D721Med (cell line): ENCODE measurements at regions not wholly inside any gene's neighbourhood (a gene's known extent, or its start where the extent isn't known, plus 50 kb on each side); places are given as distances from the start of the nearest gene placed in this dataset.

Experiments
- DNase-seq: peaks from one replicate; pipeline ENCODE4 v3.0.0; 2011; ENCODE audit warnings: low spot score; ENCODE audit not compliant: insufficient read length
- FAIRE-seq: peaks from 2 replicates; lab custom pipeline; 2011; peaks lifted over from hg19 to GRCh38; lab: Jason Lieb, UNC
- CTCF ChIP-seq: IDR thresholded peaks from 2 replicates; pipeline ENCODE4 v1.5.1; 2012; ENCODE audit warnings: mild to moderate bottlenecking, control low read depth; ENCODE audit not compliant: insufficient read depth; ENCODE audit errors: missing control alignments

- TF ChIP-seq CTCF: no peak
- DNase-seq: no peak
- no peak for FAIRE-seq
Measured at GRCh38 chr6:6469074-6469473, 119.4 kb upstream of the LY86 start.

- no peak for TF ChIP-seq CTCF
- FAIRE-seq (no peak), DNase-seq (no peak)
Measured at GRCh38 chr6:6470123-6470522, 118.4 kb upstream of the LY86 start.

GRCh38 chr6:6471276-6471675 is 117.2 kb upstream of the LY86 start:
- DNase-seq (no peak), FAIRE-seq (no peak)
- TF ChIP-seq CTCF: no peak

- FAIRE-seq (no peak), DNase-seq (no peak)
- no peak for TF ChIP-seq CTCF
Measured at GRCh38 chr6:6474170-6474920, 114.2 kb upstream of the LY86 start.

- FAIRE-seq (no peak), DNase-seq (no peak)
- no peak for TF ChIP-seq CTCF
Measured at GRCh38 chr6:6479785-6480184, 108.7 kb upstream of the LY86 start.

- DNase-seq: no peak
- no peak for FAIRE-seq
- no peak for TF ChIP-seq CTCF
Measured at GRCh38 chr6:6482256-6482655, 106.3 kb upstream of the LY86 start.

GRCh38 chr6:6483168-6483567 is 105.4 kb upstream of the LY86 start:
- DNase-seq (no peak), FAIRE-seq (no peak)
- no peak for TF ChIP-seq CTCF
